SK-N-SH (cell line): ENCODE measurements at regions not wholly inside any gene's neighbourhood (a gene's known extent, or its start where the extent isn't known, plus 50 kb on each side); places are given as distances from the start of the nearest gene placed in this dataset.

Experiments
- CTCF ChIA-PET: fragments of 300-600, 350-600 bp; formaldehyde crosslinking; extraction: SDS; loops from one replicate; lab custom pipeline; 2021; lab: Yijun Ruan, JAX
- POLR2A ChIA-PET: fragments of 350-600 bp; sonication (Branson Sonifier 250); formaldehyde crosslinking; extraction: SDS; loops from one replicate; lab custom pipeline; 2020; ENCODE audit warnings: antibody characterized with exemption, inconsistent platforms; lab: Yijun Ruan, JAX
- DNase-seq: peaks from one replicate; pipeline ENCODE4 v3.0.0; 2012
- H2AFZ ChIP-seq: fragments of 200-600 bp; sonication (generic); 2 replicates; pipeline ENCODE4 v1.8.1; 2016; ENCODE audit warnings: antibody characterized with exemption, mild to moderate bottlenecking, low read depth
- H3F3A ChIP-seq: fragments of 200-600 bp; sonication (generic); replicated peaks from 2 replicates; pipeline ENCODE3; 2016; ENCODE audit warnings: antibody characterized with exemption, mild to moderate bottlenecking; ENCODE audit not compliant: insufficient read depth
- H3K27ac ChIP-seq, 2 experiments: fragments of 200-500 bp in 1 of 2; fragments of 200-600 bp in 1 of 2; sonication (Bioruptor generic) in 1 of 2; sonication (generic), shearing (Covaris generic) in 1 of 2; 2 replicates each; pipeline versions ENCODE4 v1.5.1 to v1.6.1; 2014 to 2016; ENCODE audit warnings: low read depth in 2 of 2, inconsistent platforms in 1 of 2, low read length in 1 of 2, mild to moderate bottlenecking in 1 of 2, mixed read lengths in 1 of 2
- H3K27me3 ChIP-seq: fragments of 200-600 bp; sonication (generic), shearing (Covaris generic); 2 replicates; pipeline ENCODE4 v1.6.1; 2016; ENCODE audit warnings: mixed run types; ENCODE audit not compliant: insufficient read depth
- H3K36me3 ChIP-seq, 2 experiments: fragments of 200-500 bp in 1 of 2; fragments of 200-600 bp in 1 of 2; sonication (Bioruptor generic) in 1 of 2; sonication (generic) in 1 of 2; replicated peaks in 1 of 2; 2 replicates each; pipeline versions ENCODE3 to v1.5.1; 2014 to 2016; ENCODE audit warnings: low read length in 1 of 2, mild to moderate bottlenecking in 1 of 2; ENCODE audit not compliant: insufficient read depth in 2 of 2, control insufficient read depth in 1 of 2
- H3K4me1 ChIP-seq, 2 experiments: fragments of 200-500 bp in 1 of 2; fragments of 200-600 bp in 1 of 2; sonication (Bioruptor generic) in 1 of 2; sonication (generic), shearing (Covaris generic) in 1 of 2; 2 replicates each; pipeline versions ENCODE4 v1.5.1 to v1.6.1; 2014 to 2016; ENCODE audit warnings: low read depth in 1 of 2, low read length in 1 of 2, mixed run types in 1 of 2; ENCODE audit not compliant: insufficient read depth in 2 of 2, control insufficient read depth in 1 of 2
- H3K4me2 ChIP-seq: fragments of 200-600 bp; sonication (generic), shearing (Covaris generic); 2 replicates; pipeline ENCODE4 v1.6.1; 2017; ENCODE audit warnings: mixed run types
- H3K4me3 ChIP-seq, 2 experiments: fragments of 200-500 bp in 1 of 2; fragments of 200-600 bp in 1 of 2; sonication (Bioruptor generic) in 1 of 2; sonication (generic), shearing (Covaris generic) in 1 of 2; 2 replicates each; pipeline versions ENCODE4 v1.5.1 to v1.8.1; 2014 to 2016; ENCODE audit warnings: low read depth in 2 of 2, inconsistent platforms in 1 of 2, low read length in 1 of 2, mild to moderate bottlenecking in 1 of 2, mixed read lengths in 1 of 2, moderate library complexity in 1 of 2
- H3K79me2 ChIP-seq: fragments of 200-600 bp; sonication (generic); 2 replicates; pipeline ENCODE4 v1.8.1; 2017; ENCODE audit warnings: mild to moderate bottlenecking; ENCODE audit not compliant: insufficient read depth
- H3K9ac ChIP-seq: fragments of 200-600 bp; sonication (generic); 2 replicates; pipeline ENCODE4 v1.6.1; 2017; ENCODE audit warnings: mixed run types
- H3K9me2 ChIP-seq: fragments of 200-600 bp; sonication (generic); 2 replicates; pipeline ENCODE4 v1.6.1; 2017; ENCODE audit warnings: mixed run types
- H3K9me3 ChIP-seq: fragments of 200-600 bp; sonication (generic); 2 replicates; pipeline ENCODE4 v1.6.1; 2017; ENCODE audit warnings: mixed run types, mild to moderate bottlenecking, moderate library complexity
- H4K20me1 ChIP-seq: fragments of 200-600 bp; sonication (generic); 2 replicates; pipeline ENCODE4 v1.6.1; 2017; ENCODE audit warnings: mild to moderate bottlenecking, mixed run types; ENCODE audit not compliant: insufficient read depth
- CHD2 ChIP-seq: fragments of 150-350 bp; IDR thresholded peaks from 2 replicates; pipeline ENCODE4 v1.6.1; 2018; ENCODE audit warnings: low read length; ENCODE audit not compliant: partially characterized antibody
- ELF1 ChIP-seq: IDR thresholded peaks from 2 replicates; pipeline ENCODE4 v1.4.0; 2012
- EP300 ChIP-seq, 2 experiments: IDR thresholded peaks; 2 replicates each; pipeline versions ENCODE4 v1.4.0 to v1.6.1; 2012; ENCODE audit warnings: borderline replicate concordance in 1 of 2, low read depth in 1 of 2, low read length in 1 of 2
- EZH2phosphoT487 ChIP-seq: fragments of 200-600 bp; sonication (generic); IDR thresholded peaks from 2 replicates; pipeline ENCODE4 v1.6.1; 2017; ENCODE audit warnings: low read depth, mixed run types, mild to moderate bottlenecking, antibody characterized with exemption, moderate library complexity, borderline replicate concordance
- FOSL2 ChIP-seq: IDR thresholded peaks from 2 replicates; pipeline ENCODE4 v1.4.0; 2012; ENCODE audit warnings: low read depth, mild to moderate bottlenecking, moderate library complexity, borderline replicate concordance
- FOXM1 ChIP-seq: IDR thresholded peaks from 2 replicates; pipeline ENCODE4 v1.4.0; 2012; ENCODE audit warnings: low read depth, mild to moderate bottlenecking
- GABPA ChIP-seq: IDR thresholded peaks from 2 replicates; pipeline ENCODE4 v1.4.0; 2012; ENCODE audit warnings: low read depth, mild to moderate bottlenecking
- GATA2 ChIP-seq: sonication (generic); formaldehyde crosslinking; IDR thresholded peaks from 2 replicates; pipeline ENCODE4 v1.5.0; 2020; ENCODE audit warnings: mild to moderate bottlenecking, missing genetic modification reagents
- JUND ChIP-seq: IDR thresholded peaks from 2 replicates; pipeline ENCODE4 v1.4.0; 2012
- MEF2A ChIP-seq: IDR thresholded peaks from 2 replicates; pipeline ENCODE4 v1.4.0; 2012; ENCODE audit warnings: low read depth, borderline replicate concordance
- MXI1 ChIP-seq: IDR thresholded peaks from 2 replicates; pipeline ENCODE4 v1.6.1; 2012; ENCODE audit warnings: mild to moderate bottlenecking, low read depth, low read length, improper control_type of control experiment
- NRF1 ChIP-seq: IDR thresholded peaks from 2 replicates; pipeline ENCODE4 v1.6.1; 2012; ENCODE audit warnings: low read depth, mild to moderate bottlenecking, low read length
- POLR2AphosphoS5 ChIP-seq: IDR thresholded peaks from 2 replicates; pipeline ENCODE4 v1.6.1; 2012; ENCODE audit warnings: low read depth, low read length
- RAD21 ChIP-seq: IDR thresholded peaks from 2 replicates; pipeline ENCODE4 v1.6.1; 2012; ENCODE audit warnings: mild to moderate bottlenecking, low read length
- SMC3 ChIP-seq: IDR thresholded peaks from 2 replicates; pipeline ENCODE4 v1.6.1; 2012; ENCODE audit warnings: low read depth, low read length, improper control_type of control experiment
- TAF1 ChIP-seq: IDR thresholded peaks from 2 replicates; pipeline ENCODE4 v1.6.1; 2012; ENCODE audit warnings: low read depth, mild to moderate bottlenecking, low read length, moderate library complexity, borderline replicate concordance
- TCF12 ChIP-seq: IDR thresholded peaks from 2 replicates; pipeline ENCODE4 v1.4.0; 2012
- YY1 ChIP-seq: IDR thresholded peaks from 2 replicates; pipeline ENCODE4 v1.4.0; 2012; ENCODE audit warnings: low read depth, mild to moderate bottlenecking
- WGBS: methylation state at CpG from one replicate; pipeline ENCODE4 v1.1.6; 2017; ENCODE audit warnings: low lambda C conversion rate; 5-methylcytosine and 5-hydroxymethylcytosine counted together
- TF ChIP-seq, protein P1 (sequence below): fragments of 150-350 bp; IDR thresholded peaks from 2 replicates; pipeline ENCODE4 v1.6.1; 2016; ENCODE audit warnings: mild to moderate bottlenecking, low read depth, low read length
- TF ChIP-seq, protein P2 (sequence below): fragments of 150-350 bp; IDR thresholded peaks from 2 replicates; pipeline ENCODE4 v1.6.1; 2017; ENCODE audit warnings: antibody characterized with exemption, low read length, low read depth, borderline replicate concordance
- TF ChIP-seq, protein P3 (sequence below): IDR thresholded peaks from 2 replicates; pipeline ENCODE4 v1.4.0; 2012; ENCODE audit warnings: low read depth, borderline replicate concordance
- TF ChIP-seq, protein P4 (sequence below): IDR thresholded peaks from 2 replicates; pipeline ENCODE4 v1.6.1; 2012; ENCODE audit warnings: mild to moderate bottlenecking, low read depth, low read length, moderate library complexity

DNA sequence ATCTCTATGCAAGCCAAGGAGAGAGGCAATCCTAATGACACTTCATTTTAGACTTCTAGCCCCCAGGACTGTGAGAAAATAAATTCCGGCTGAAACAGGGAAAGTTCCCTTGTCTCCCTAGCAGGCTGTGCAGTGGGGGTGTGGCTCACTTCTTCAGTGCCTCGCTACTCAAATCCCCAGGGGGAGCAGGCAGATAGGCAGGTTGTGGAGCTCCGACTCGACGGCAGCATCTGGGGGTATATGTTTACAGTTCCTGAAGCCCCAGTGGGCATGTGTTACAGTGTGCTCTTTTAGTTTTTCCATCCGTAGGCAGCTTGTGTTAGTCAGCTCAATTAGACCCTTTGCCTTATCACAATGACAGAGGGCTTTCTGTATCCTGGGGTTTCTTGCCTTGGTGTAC, 836.5 kb downstream of the PDCD6IP start:
- peaks cover 4% of the 10 kb centered on the region; the same call in 1 of the 2 replicates for H3K9me3 ChIP-seq
- H3K4me1 ChIP-seq = no peaks in the 10 kb centered on the region
- 58% methylated on average over 6 of the region's 6 CpGs for WGBS
- no peak overlapping the region for H3K4me3 ChIP-seq
- no peak overlapping the region for H3K9ac ChIP-seq
- no peaks in the 10 kb centered on the region for H3K9me2 ChIP-seq
- no peaks in the 10 kb centered on the region for H3K27me3 ChIP-seq
- ChIA-PET CTCF (no interaction called here), POLR2A (no interaction called here)
- no peaks in the 10 kb centered on the region for H3K36me3 ChIP-seq
- H3F3A ChIP-seq = no peaks in the 10 kb centered on the region
- H3K27ac ChIP-seq = no peak overlapping the region
- H2AFZ ChIP-seq = no peak overlapping the region
- no peak for DNase-seq
- TF ChIP-seq CHD2 (no peak), SMC3 (no peak), NRF1 (no peak), ELF1 (no peak), TAF1 (no peak), MXI1 (no peak), FOXM1 (no peak), EP300 (IDR thresholded peaks at IDR 0.05; ENCODE audit: borderline replicate concordance in 1 of 2, low read depth in 1 of 2, low read length in 1 of 2) (no peak), GABPA (no peak), YY1 (no peak), TCF12 (no peak), MEF2A (no peak), FOSL2 (no peak), GATA2 (CRISPR knock-in tag) (no peak)
- TF ChIP-seq, protein P1, sequence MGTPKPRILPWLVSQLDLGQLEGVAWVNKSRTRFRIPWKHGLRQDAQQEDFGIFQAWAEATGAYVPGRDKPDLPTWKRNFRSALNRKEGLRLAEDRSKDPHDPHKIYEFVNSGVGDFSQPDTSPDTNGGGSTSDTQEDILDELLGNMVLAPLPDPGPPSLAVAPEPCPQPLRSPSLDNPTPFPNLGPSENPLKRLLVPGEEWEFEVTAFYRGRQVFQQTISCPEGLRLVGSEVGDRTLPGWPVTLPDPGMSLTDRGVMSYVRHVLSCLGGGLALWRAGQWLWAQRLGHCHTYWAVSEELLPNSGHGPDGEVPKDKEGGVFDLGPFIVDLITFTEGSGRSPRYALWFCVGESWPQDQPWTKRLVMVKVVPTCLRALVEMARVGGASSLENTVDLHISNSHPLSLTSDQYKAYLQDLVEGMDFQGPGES = no peak
- TF ChIP-seq, protein P2, sequence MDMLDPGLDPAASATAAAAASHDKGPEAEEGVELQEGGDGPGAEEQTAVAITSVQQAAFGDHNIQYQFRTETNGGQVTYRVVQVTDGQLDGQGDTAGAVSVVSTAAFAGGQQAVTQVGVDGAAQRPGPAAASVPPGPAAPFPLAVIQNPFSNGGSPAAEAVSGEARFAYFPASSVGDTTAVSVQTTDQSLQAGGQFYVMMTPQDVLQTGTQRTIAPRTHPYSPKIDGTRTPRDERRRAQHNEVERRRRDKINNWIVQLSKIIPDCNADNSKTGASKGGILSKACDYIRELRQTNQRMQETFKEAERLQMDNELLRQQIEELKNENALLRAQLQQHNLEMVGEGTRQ = no peak
- H3K4me2 ChIP-seq = no peak overlapping the region
- H4K20me1 ChIP-seq = no peaks in the 10 kb centered on the region
- no peaks in the 10 kb centered on the region for H3K79me2 ChIP-seq

DNA sequence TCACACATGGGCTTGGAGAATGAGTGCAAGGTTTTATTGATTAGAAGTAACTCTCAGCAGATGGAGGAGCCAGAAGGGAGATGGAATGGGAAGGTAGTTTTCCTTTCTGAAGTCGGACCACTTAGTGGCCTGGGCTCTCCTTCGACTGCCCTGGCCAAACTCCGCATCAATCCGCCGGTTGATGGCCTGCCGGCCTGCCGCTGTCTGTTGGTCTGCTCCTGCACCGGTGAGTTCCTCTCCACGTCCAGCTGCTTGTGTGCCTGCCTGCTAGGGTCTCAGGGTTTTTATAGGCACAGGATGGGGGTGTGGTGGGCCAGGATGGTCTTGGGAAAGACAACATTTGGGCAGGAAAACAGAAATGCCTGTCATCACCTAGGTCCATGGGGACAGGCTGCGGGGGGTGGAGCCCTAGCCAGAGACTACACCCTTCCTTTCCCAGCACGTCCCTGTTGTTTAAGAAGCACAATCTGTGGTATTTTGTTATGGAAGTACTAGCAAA, 837.0 kb downstream of the PDCD6IP start:
- ChIA-PET CTCF (no interaction called here), POLR2A (no interaction called here)
- WGBS = 60% methylated on average over 9 of the region's 11 CpGs
- H3F3A ChIP-seq = no peaks in the 10 kb centered on the region
- H3K79me2 ChIP-seq = no peaks in the 10 kb centered on the region
- no peak overlapping the region for H3K4me2 ChIP-seq
- H3K27me3 ChIP-seq = no peaks in the 10 kb centered on the region
- H4K20me1 ChIP-seq = no peaks in the 10 kb centered on the region
- no peaks in the 10 kb centered on the region for H3K4me1 ChIP-seq
- no peak overlapping the region for H3K4me3 ChIP-seq
- no peaks in the 10 kb centered on the region for H3K9me2 ChIP-seq
- no peak for DNase-seq
- TF ChIP-seq ELF1 (no peak), SMC3 (no peak), EZH2phosphoT487 (no peak), TCF12 (no peak), GATA2 (CRISPR knock-in tag) (no peak), POLR2AphosphoS5 (no peak), MXI1 (no peak), FOSL2 (no peak), RAD21 (no peak), JUND (no peak), YY1 (no peak)
- TF ChIP-seq, protein P3, sequence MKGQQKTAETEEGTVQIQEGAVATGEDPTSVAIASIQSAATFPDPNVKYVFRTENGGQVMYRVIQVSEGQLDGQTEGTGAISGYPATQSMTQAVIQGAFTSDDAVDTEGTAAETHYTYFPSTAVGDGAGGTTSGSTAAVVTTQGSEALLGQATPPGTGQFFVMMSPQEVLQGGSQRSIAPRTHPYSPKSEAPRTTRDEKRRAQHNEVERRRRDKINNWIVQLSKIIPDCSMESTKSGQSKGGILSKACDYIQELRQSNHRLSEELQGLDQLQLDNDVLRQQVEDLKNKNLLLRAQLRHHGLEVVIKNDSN = no peak
- TF ChIP-seq, protein P4, sequence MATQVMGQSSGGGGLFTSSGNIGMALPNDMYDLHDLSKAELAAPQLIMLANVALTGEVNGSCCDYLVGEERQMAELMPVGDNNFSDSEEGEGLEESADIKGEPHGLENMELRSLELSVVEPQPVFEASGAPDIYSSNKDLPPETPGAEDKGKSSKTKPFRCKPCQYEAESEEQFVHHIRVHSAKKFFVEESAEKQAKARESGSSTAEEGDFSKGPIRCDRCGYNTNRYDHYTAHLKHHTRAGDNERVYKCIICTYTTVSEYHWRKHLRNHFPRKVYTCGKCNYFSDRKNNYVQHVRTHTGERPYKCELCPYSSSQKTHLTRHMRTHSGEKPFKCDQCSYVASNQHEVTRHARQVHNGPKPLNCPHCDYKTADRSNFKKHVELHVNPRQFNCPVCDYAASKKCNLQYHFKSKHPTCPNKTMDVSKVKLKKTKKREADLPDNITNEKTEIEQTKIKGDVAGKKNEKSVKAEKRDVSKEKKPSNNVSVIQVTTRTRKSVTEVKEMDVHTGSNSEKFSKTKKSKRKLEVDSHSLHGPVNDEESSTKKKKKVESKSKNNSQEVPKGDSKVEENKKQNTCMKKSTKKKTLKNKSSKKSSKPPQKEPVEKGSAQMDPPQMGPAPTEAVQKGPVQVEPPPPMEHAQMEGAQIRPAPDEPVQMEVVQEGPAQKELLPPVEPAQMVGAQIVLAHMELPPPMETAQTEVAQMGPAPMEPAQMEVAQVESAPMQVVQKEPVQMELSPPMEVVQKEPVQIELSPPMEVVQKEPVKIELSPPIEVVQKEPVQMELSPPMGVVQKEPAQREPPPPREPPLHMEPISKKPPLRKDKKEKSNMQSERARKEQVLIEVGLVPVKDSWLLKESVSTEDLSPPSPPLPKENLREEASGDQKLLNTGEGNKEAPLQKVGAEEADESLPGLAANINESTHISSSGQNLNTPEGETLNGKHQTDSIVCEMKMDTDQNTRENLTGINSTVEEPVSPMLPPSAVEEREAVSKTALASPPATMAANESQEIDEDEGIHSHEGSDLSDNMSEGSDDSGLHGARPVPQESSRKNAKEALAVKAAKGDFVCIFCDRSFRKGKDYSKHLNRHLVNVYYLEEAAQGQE = no peak
- H3K27ac ChIP-seq = no peak overlapping the region
- H2AFZ ChIP-seq = no peak overlapping the region
- H3K9ac ChIP-seq = no peak overlapping the region
- H3K9me3 ChIP-seq = peaks cover 4% of the 10 kb centered on the region; the same call in 1 of the 2 replicates
- no peaks in the 10 kb centered on the region for H3K36me3 ChIP-seq
